Activated CD8-positive, alpha-beta T cell treated with anti-CD3 and anti-CD28 coated beads for 36 hours (primary cell): ENCODE measurements at regions not wholly inside any gene's neighbourhood (a gene's known extent, or its start where the extent isn't known, plus 50 kb on each side); places are given as distances from the start of the nearest gene placed in this dataset.
"Not testable (repeated sequence)": the region's sequence is repeated elsewhere in the genome, so short reads cannot be mapped to it uniquely, and the experiment has no call there.

Experiments
- ATAC-seq: fragments of 200-7000 bp; cut with Tn5 transposase; one replicate; pipeline ENCODE4 v1.10.0; 2021; ENCODE audit warnings: mild to moderate bottlenecking, moderate library complexity
- CTCF ChIA-PET: fragments of 350-600 bp; sonication (Branson Sonifier 250); formaldehyde crosslinking; loops from one replicate; lab custom pipeline; 2021; ENCODE audit warnings: antibody characterized with exemption; lab: Charles Lee
- POLR2A ChIA-PET: fragments of 350-600 bp; sonication (Branson Sonifier 250); formaldehyde crosslinking; loops from one replicate; lab custom pipeline; 2021; ENCODE audit warnings: antibody characterized with exemption; lab: Charles Lee
- DNase-seq: peaks from one replicate; pipeline ENCODE4 v3.0.0-alpha.2; 2020
- H3K27ac Mint-ChIP-seq: one replicate; pipeline ENCODE4 v1.8.0; 2021; ENCODE audit warnings: mild to moderate bottlenecking, mixed read lengths
- H3K27me3 Mint-ChIP-seq: one replicate; pipeline ENCODE4 v1.8.0; 2021; ENCODE audit warnings: mixed read lengths
- H3K36me3 Mint-ChIP-seq: one replicate; pipeline ENCODE4 v1.8.0; 2021; ENCODE audit warnings: low read depth, mixed read lengths
- H3K4me1 Mint-ChIP-seq: one replicate; pipeline ENCODE4 v1.8.0; 2021; ENCODE audit warnings: low read depth, mixed read lengths
- H3K4me3 Mint-ChIP-seq: one replicate; pipeline ENCODE4 v1.8.0; 2021; ENCODE audit warnings: mild to moderate bottlenecking, moderate library complexity, mixed read lengths
- H3K9me3 Mint-ChIP-seq: one replicate; pipeline ENCODE4 v1.8.0; 2021; ENCODE audit warnings: mixed read lengths
- intact Hi-C: fragments of 100-400 bp; cut with micrococcal nuclease; formaldehyde crosslinking; loops from one replicate; pipeline ENCODE4 v1.10.0; 2022

DNA sequence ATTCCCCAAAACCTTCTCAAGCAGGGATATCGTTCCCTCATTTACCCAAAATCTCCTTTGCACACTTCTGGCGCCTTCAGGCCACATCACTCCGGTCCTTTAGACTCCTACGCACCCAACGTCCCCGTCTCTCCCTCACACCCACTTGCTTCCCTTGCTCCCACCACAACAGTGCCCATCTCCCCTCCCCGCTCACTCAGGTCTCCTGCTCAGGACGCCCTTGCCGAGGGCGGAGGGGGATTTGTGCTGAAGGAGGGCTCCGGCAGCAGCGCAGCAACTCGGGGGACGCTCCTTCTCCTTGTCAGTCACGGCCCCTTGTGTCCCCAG lies 71.6 kb downstream of the PCMTD2 start:
- H3K4me1 Mint-ChIP-seq, POLR2A ChIA-PET, ATAC-seq, CTCF ChIA-PET, DNase-seq, H3K4me3 Mint-ChIP-seq, H3K36me3 Mint-ChIP-seq, H3K9me3 Mint-ChIP-seq, H3K27ac Mint-ChIP-seq, intact Hi-C loops: not testable (repeated sequence)
- H3K27me3 Mint-ChIP-seq, result peaks cover 38% of the 10 kb centered on the region

GRCh38 chr20:64327550-64328317 lies 72.2 kb downstream of the PCMTD2 start:
- H3K27me3 Mint-ChIP-seq, result peaks cover 42% of the 10 kb centered on the region
- H3K9me3 Mint-ChIP-seq, POLR2A ChIA-PET, intact Hi-C loops, H3K27ac Mint-ChIP-seq, H3K4me3 Mint-ChIP-seq, CTCF ChIA-PET, H3K4me1 Mint-ChIP-seq, H3K36me3 Mint-ChIP-seq: not testable (repeated sequence)
- peak; percentile 99 for ATAC-seq
- peak; percentile 8 for DNase-seq

- CTCF ChIA-PET, H3K9me3 Mint-ChIP-seq, intact Hi-C loops, DNase-seq, ATAC-seq, H3K27ac Mint-ChIP-seq, H3K4me3 Mint-ChIP-seq, POLR2A ChIA-PET, H3K4me1 Mint-ChIP-seq, H3K36me3 Mint-ChIP-seq: not testable (repeated sequence)
- peaks cover 47% of the 10 kb centered on the region for H3K27me3 Mint-ChIP-seq
Observed at GRCh38 chr20:64328595-64329250, 73.2 kb downstream of the PCMTD2 start.

DNA sequence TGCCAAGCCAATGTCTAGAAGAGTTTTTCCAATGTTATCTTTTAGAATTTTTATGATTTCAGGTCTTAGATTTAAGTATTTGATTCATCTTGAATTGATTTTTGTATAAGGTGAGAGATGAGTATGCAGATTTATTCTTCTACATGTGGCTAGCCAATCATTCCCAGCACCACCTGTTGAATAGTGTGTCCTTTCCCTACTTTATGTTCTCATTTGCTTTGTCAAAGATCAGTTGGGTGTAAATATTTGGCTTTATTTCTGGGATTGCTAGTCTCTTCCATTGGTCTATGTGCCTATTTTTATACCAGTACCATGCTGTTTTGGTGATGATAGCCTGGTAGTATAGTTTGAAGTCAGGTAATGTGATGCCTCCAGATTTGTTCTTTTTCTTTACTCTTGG lies 77.1 kb downstream of the PCMTD2 start:
- H3K9me3 Mint-ChIP-seq, H3K27ac Mint-ChIP-seq, POLR2A ChIA-PET, H3K4me3 Mint-ChIP-seq, intact Hi-C loops, ATAC-seq, H3K4me1 Mint-ChIP-seq, CTCF ChIA-PET, H3K36me3 Mint-ChIP-seq, DNase-seq: not testable (repeated sequence)
- H3K27me3 Mint-ChIP-seq, result peaks cover 36% of the 10 kb centered on the region
